Adrenal gland (tissue), 9 donors: ENCODE measurements at regions not wholly inside any gene's neighbourhood (a gene's known extent, or its start where the extent isn't known, plus 50 kb on each side); places are given as distances from the start of the nearest gene placed in this dataset.

Source experiments
- DNase-seq, 7 donors: peaks; one replicate each; pipeline ENCODE4 v3.0.0-alpha.2; 2019 to 2020
- H3K27ac ChIP-seq, 5 donors: fragments of 200-600 bp; sonication (generic) in 4 of 5; 1 replicate in 3 of 5; 2 replicates in 2 of 5; pipeline versions ENCODE4 v1.5.1 to v1.8.0; 2016 to 2020; ENCODE audit warnings: mild to moderate bottlenecking in 1 of 5
- H3K27me3 ChIP-seq: fragments of 200-600 bp; 2 replicates; pipeline ENCODE4 v1.8.0; 2021
- H3K36me3 ChIP-seq, 2 donors: fragments of 200-600 bp; replicated peaks in 1 of 2; 1 replicate in 1 of 2; 2 replicates in 1 of 2; pipeline versions ENCODE4 v1.5.1 to v1.8.0; 2018 to 2022
- H3K4me1 ChIP-seq, 2 donors: fragments of 200-600 bp; replicated peaks in 1 of 2; 1 replicate in 1 of 2; 2 replicates in 1 of 2; pipeline versions ENCODE4 v1.5.1 to v1.8.0; 2018 to 2021
- H3K4me3 ChIP-seq, 4 donors: fragments of 200-600 bp; sonication (generic) in 3 of 4; one replicate each; pipeline ENCODE4 v1.5.1; 2016 to 2018
- H3K9me3 ChIP-seq, 3 donors: fragments of 200-600 bp; sonication (generic) in 1 of 3; replicated peaks in 1 of 3; 1 replicate in 2 of 3; 2 replicates in 1 of 3; pipeline versions ENCODE4 v1.5.1 to v1.8.0; 2016 to 2021
- POLR2A ChIP-seq, 2 donors: fragments of 450-650 bp; IDR thresholded peaks; one replicate each; pipeline ENCODE4 v1.6.1; 2017; ENCODE audit warnings: antibody characterized with exemption in 2 of 2, mild to moderate bottlenecking in 2 of 2, moderate library complexity in 1 of 2
- WGBS, 4 donors: extraction: QIAGEN DNeasy Blood & Tissue Kit in 2 of 4; methylation state at CpG; one replicate each; pipeline versions ENCODE4 v1.1.5 to v1.1.7; 2013 to 2017; 5-methylcytosine and 5-hydroxymethylcytosine counted together
- intact Hi-C, 2 donors: fragments of 100-400 bp; cut with DNase I; formaldehyde crosslinking; loops; one replicate each; pipeline versions ENCODE4 v1.14.1 to v1.15.0; 2022 to 2023
- TF ChIP-seq, protein P1 (sequence below), 6 experiments: fragments of 450-650 bp in 4 of 6; fragments of 200-600 bp in 2 of 6; sonication (generic) in 1 of 6; IDR thresholded peaks; 1 replicate in 5 of 6; 2 replicates in 1 of 6; pipeline versions ENCODE4 v1.5.1 to v1.8.0; 2016 to 2021; ENCODE audit warnings: antibody characterized with exemption in 6 of 6, mild to moderate bottlenecking in 2 of 6, moderate library complexity in 1 of 6
- donor health status: healthy with polysubstance abuse.
- donor health status: Bipolar disorder and iron deficiency.
- donor health status: DM: yes; HTN: yes; CAD: no.
- donor health status: DM: no; HTN: no; CAD: no.
- donor health status: DM: no; HTN: no; CAD: no.

- Histone ChIP-seq H3K4me3 (no peak overlapping the region), H3K4me1 (no peaks in the 10 kb centered on the region), H3K27me3 (no peaks in the 10 kb centered on the region), H3K27ac (no peak overlapping the region), H3K9me3 (no peaks in the 10 kb centered on the region), H3K36me3 (no peaks in the 10 kb centered on the region)
- TF ChIP-seq, protein P1, sequence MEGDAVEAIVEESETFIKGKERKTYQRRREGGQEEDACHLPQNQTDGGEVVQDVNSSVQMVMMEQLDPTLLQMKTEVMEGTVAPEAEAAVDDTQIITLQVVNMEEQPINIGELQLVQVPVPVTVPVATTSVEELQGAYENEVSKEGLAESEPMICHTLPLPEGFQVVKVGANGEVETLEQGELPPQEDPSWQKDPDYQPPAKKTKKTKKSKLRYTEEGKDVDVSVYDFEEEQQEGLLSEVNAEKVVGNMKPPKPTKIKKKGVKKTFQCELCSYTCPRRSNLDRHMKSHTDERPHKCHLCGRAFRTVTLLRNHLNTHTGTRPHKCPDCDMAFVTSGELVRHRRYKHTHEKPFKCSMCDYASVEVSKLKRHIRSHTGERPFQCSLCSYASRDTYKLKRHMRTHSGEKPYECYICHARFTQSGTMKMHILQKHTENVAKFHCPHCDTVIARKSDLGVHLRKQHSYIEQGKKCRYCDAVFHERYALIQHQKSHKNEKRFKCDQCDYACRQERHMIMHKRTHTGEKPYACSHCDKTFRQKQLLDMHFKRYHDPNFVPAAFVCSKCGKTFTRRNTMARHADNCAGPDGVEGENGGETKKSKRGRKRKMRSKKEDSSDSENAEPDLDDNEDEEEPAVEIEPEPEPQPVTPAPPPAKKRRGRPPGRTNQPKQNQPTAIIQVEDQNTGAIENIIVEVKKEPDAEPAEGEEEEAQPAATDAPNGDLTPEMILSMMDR (IDR thresholded peaks at IDR 0.05), result no peak
- TF ChIP-seq POLR2A (IDR thresholded peaks at IDR 0.05), result no peak
- intact Hi-C loops, result no loop called here
- no peak for DNase-seq
- 82 to 95% (median 90%) methylated on average over 7 to 10 of the region's 10 CpGs for WGBS, 4 donors
Measured at GRCh38 chr2:238570391-238570790, 143.7 kb downstream of the ASB1 start.

- no peak for TF ChIP-seq POLR2A (IDR thresholded peaks at IDR 0.05)
- TF ChIP-seq, protein P1 (IDR thresholded peaks at IDR 0.05), result no peak
- Histone ChIP-seq H3K4me1 (no peaks in the 10 kb centered on the region), H3K4me3 (no peak overlapping the region), H3K36me3 (no peaks in the 10 kb centered on the region), H3K9me3 (no peaks in the 10 kb centered on the region), H3K27me3 (no peaks in the 10 kb centered on the region), H3K27ac (no peak overlapping the region)
- intact Hi-C loops, result no loop called here
- WGBS, 4 donors, result 84 to 87% (median 87%) methylated on average over 17 of the region's 17 CpGs
- DNase-seq, result no peak
Measured at GRCh38 chr2:238570926-238571325, 144.2 kb downstream of the ASB1 start.

DNA sequence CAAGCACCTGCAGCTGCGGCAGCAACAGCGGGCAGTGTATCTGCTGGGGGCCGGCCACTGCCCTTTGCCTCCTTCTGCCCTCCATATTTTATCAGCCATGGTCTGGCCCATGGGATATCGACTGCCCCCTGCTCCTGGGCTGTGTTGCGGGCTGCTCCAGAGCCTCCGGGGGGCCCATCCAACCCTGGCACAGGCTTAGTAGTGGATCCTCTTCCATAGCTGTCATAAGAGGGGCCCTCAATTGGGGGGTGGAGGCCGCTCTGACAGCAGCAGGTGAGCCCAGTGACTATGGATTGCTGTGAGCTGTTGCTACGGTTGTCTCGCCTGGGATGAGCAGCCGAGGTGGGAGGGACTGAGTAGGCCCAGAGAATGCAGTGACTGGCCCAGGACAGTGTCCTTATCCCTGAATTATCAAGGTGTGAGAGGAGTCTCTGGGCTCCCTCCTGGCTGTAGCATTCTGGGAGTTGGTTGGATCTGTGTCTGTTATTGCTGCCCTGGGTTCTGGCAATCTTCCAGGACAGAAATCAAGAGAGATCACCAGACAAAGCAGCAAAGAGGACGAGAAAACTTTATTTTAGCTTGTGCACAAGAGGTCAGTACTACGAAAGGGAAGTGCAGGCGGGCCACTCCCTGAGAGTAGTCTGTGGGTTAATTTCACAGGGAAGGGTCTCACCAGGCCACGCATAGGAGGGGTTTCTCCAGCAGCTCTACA, 145.1 kb downstream of the ASB1 start:
- no peak for DNase-seq
- no peak overlapping the region for H3K27ac ChIP-seq
- H3K4me1 ChIP-seq, result no peaks in the 10 kb centered on the region
- no peaks in the 10 kb centered on the region for H3K27me3 ChIP-seq
- no peak for TF ChIP-seq POLR2A (IDR thresholded peaks at IDR 0.05)
- TF ChIP-seq, protein P1 (IDR thresholded peaks at IDR 0.05), result no peak
- WGBS, 4 donors, result 81 to 87% (median 86%) methylated on average over 8 to 14 of the region's 14 CpGs
- H3K9me3 ChIP-seq, result no peaks in the 10 kb centered on the region
- intact Hi-C loops, result no loop called here
- no peaks in the 10 kb centered on the region for H3K36me3 ChIP-seq
- H3K4me3 ChIP-seq, result no peak overlapping the region

GRCh38 chr2:238573065-238573778, 146.5 kb downstream of the ASB1 start:
- Histone ChIP-seq H3K27me3 (no peaks in the 10 kb centered on the region), H3K9me3 (no peaks in the 10 kb centered on the region), H3K4me1 (no peaks in the 10 kb centered on the region), H3K4me3 (no peak overlapping the region), H3K36me3 (no peaks in the 10 kb centered on the region), H3K27ac (no peak overlapping the region)
- TF ChIP-seq, protein P1 (IDR thresholded peaks at IDR 0.05), result peak; percentile 24 to 67 (median 48)
- TF ChIP-seq POLR2A (IDR thresholded peaks at IDR 0.05), result no peak
- intact Hi-C loops, result no loop called here
- peak in 2 of 7 donors; percentile 11 to 31 for DNase-seq
- WGBS, 4 donors, result 65 to 94% (median 67%) methylated on average over 3 to 9 of the region's 9 CpGs
